Uterus (tissue), 2 donors: ENCODE measurements at regions not wholly inside any gene's neighbourhood (a gene's known extent, or its start where the extent isn't known, plus 50 kb on each side); places are given as distances from the start of the nearest gene placed in this dataset.
"Not testable (repeated sequence)": the region's sequence is repeated elsewhere in the genome, so short reads cannot be mapped to it uniquely, and the experiment has no call there.

Experiments
- CTCF ChIP-seq, 4 experiments: fragments of 200-600 bp in 2 of 4; fragments of 450-650 bp in 2 of 4; sonication (generic) in 2 of 4; IDR thresholded peaks; one replicate each; pipeline ENCODE4 v1.5.1; 2016 to 2019; ENCODE audit warnings: antibody characterized with exemption in 4 of 4, mild to moderate bottlenecking in 2 of 4, moderate library complexity in 1 of 4
- POLR2A ChIP-seq, 2 donors: fragments of 450-650 bp; IDR thresholded peaks; one replicate each; pipeline ENCODE4 v1.6.1; 2016; ENCODE audit warnings: antibody characterized with exemption in 2 of 2, mild to moderate bottlenecking in 1 of 2, moderate library complexity in 1 of 2

- TF ChIP-seq POLR2A, CTCF (IDR thresholded peaks at IDR 0.05): not testable (repeated sequence)
Observed at GRCh38 chr12:75941661-75942060, 89.9 kb downstream of the PHLDA1 start.
